HG02623 (cell line): ENCODE measurements at regions not wholly inside any gene's neighbourhood (a gene's known extent, or its start where the extent isn't known, plus 50 kb on each side); places are given as distances from the start of the nearest gene placed in this dataset.

Experiments
- ATAC-seq: cut with Tn5 transposase; IDR thresholded peaks from one replicate; pipeline ENCODE4 v1.9.1; 2021; ENCODE audit warnings: moderate library complexity; ENCODE audit not compliant: unreplicated experiment

GRCh38 chr14:66099931-66100330 is 386.2 kb upstream of the CCDC196 start:
- ATAC-seq = no peak

- no peak for ATAC-seq
Observed at GRCh38 chr14:66101662-66102061, 384.5 kb upstream of the CCDC196 start.

- ATAC-seq = no peak
Observed at GRCh38 chr14:66104486-66104885, 381.7 kb upstream of the CCDC196 start.

GRCh38 chr14:66105815-66106214 is 380.4 kb upstream of the CCDC196 start:
- no peak for ATAC-seq

- no peak for ATAC-seq
Observed at GRCh38 chr14:66109426-66109825, 376.7 kb upstream of the CCDC196 start.

GRCh38 chr14:66111891-66112290 is 374.3 kb upstream of the CCDC196 start:
- no peak for ATAC-seq

- no peak for ATAC-seq
Observed at GRCh38 chr14:66114071-66114470, 372.1 kb upstream of the CCDC196 start.

GRCh38 chr14:66115740-66116502 is 370.2 kb upstream of the CCDC196 start:
- no peak for ATAC-seq

- ATAC-seq = no peak
Observed at GRCh38 chr14:66116732-66117131, 369.4 kb upstream of the CCDC196 start.

GRCh38 chr14:66117600-66117999 is 368.6 kb upstream of the CCDC196 start:
- no peak for ATAC-seq

GRCh38 chr14:66119606-66120231 is 366.5 kb upstream of the CCDC196 start:
- no peak for ATAC-seq

GRCh38 chr14:66120402-66120801 is 365.8 kb upstream of the CCDC196 start:
- no peak for ATAC-seq

GRCh38 chr14:66121859-66122258 is 364.3 kb upstream of the CCDC196 start:
- no peak for ATAC-seq

- ATAC-seq = no peak
Observed at GRCh38 chr14:66129224-66129623, 356.9 kb upstream of the CCDC196 start.

- ATAC-seq = no peak
Observed at GRCh38 chr14:66131111-66131510, 355.1 kb upstream of the CCDC196 start.

GRCh38 chr14:66133666-66134065 is 352.5 kb upstream of the CCDC196 start:
- ATAC-seq = no peak

- ATAC-seq = no peak
Observed at GRCh38 chr14:66135831-66136230, 350.3 kb upstream of the CCDC196 start.

- ATAC-seq = no peak
Observed at GRCh38 chr14:66137081-66137480, 349.1 kb upstream of the CCDC196 start.

GRCh38 chr14:66139432-66139831 is 346.7 kb upstream of the CCDC196 start:
- no peak for ATAC-seq

GRCh38 chr14:66140213-66140918 is 345.8 kb upstream of the CCDC196 start:
- peak; percentile 71 for ATAC-seq

GRCh38 chr14:66140963-66141362 is 345.2 kb upstream of the CCDC196 start:
- no peak for ATAC-seq

GRCh38 chr14:66141733-66142132 is 344.4 kb upstream of the CCDC196 start:
- ATAC-seq = no peak
